HCEC 1CT (cell line): ENCODE measurements at regions not wholly inside any gene's neighbourhood (a gene's known extent, or its start where the extent isn't known, plus 50 kb on each side); places are given as distances from the start of the nearest gene placed in this dataset.

Source experiments
- DNase-seq: peaks from one replicate; pipeline ENCODE4 v3.0.0-alpha.2; 2017

GRCh38 chr9:28779243-28779642, 1206.0 kb upstream of the C9orf72 start:
- DNase-seq = no peak

- DNase-seq = no peak
Measured at GRCh38 chr9:28781481-28781880, 1208.2 kb upstream of the C9orf72 start.

- no peak for DNase-seq
Measured at GRCh38 chr9:28782630-28783029, 1209.3 kb upstream of the C9orf72 start.

- no peak for DNase-seq
Measured at GRCh38 chr9:28792716-28793115, 1219.4 kb upstream of the C9orf72 start.

GRCh38 chr9:28799876-28800275, 1226.6 kb upstream of the C9orf72 start:
- DNase-seq = no peak

GRCh38 chr9:28801144-28801799, 1228.0 kb upstream of the C9orf72 start:
- DNase-seq = no peak

- DNase-seq = no peak
Measured at GRCh38 chr9:28805197-28805596, 1231.9 kb upstream of the C9orf72 start.

GRCh38 chr9:28808042-28808441, 1234.8 kb upstream of the C9orf72 start:
- DNase-seq = no peak

- DNase-seq = no peak
Measured at GRCh38 chr9:28810388-28811075, 1237.3 kb upstream of the C9orf72 start.

- no peak for DNase-seq
Measured at GRCh38 chr9:28820741-28821140, 1247.5 kb upstream of the C9orf72 start.

- no peak for DNase-seq
Measured at GRCh38 chr9:28821240-28821639, 1248.0 kb upstream of the C9orf72 start.

- DNase-seq = no peak
Measured at GRCh38 chr9:28824432-28824963, 1251.2 kb upstream of the C9orf72 start.

- DNase-seq = no peak
Measured at GRCh38 chr9:28832168-28832770, 1259.0 kb upstream of the C9orf72 start.

- DNase-seq = no peak
Measured at GRCh38 chr9:28834156-28834555, 1260.9 kb upstream of the C9orf72 start.

GRCh38 chr9:28839778-28840430, 1266.6 kb upstream of the C9orf72 start:
- no peak for DNase-seq

GRCh38 chr9:28841775-28842174, 1268.5 kb upstream of the C9orf72 start:
- no peak for DNase-seq

GRCh38 chr9:28847331-28847730, 1274.0 kb upstream of the C9orf72 start:
- no peak for DNase-seq

GRCh38 chr9:28848671-28849070, 1275.4 kb upstream of the C9orf72 start:
- DNase-seq = no peak

GRCh38 chr9:28853477-28853876, 1280.2 kb upstream of the C9orf72 start:
- DNase-seq = no peak

- no peak for DNase-seq
Measured at GRCh38 chr9:28866951-28867350, 1293.7 kb upstream of the C9orf72 start.

GRCh38 chr9:28868228-28868990, 1295.1 kb upstream of the C9orf72 start:
- DNase-seq = no peak

GRCh38 chr9:28882529-28882928, 1309.2 kb upstream of the C9orf72 start:
- no peak for DNase-seq

- no peak for DNase-seq
Measured at GRCh38 chr9:28883234-28883633, 1310.0 kb upstream of the C9orf72 start.
